ENCODE measurements at regions not wholly inside any gene's neighbourhood (a gene's known extent, or its start where the extent isn't known, plus 50 kb on each side); places are given as distances from the start of the nearest gene placed in this dataset.

DNA sequence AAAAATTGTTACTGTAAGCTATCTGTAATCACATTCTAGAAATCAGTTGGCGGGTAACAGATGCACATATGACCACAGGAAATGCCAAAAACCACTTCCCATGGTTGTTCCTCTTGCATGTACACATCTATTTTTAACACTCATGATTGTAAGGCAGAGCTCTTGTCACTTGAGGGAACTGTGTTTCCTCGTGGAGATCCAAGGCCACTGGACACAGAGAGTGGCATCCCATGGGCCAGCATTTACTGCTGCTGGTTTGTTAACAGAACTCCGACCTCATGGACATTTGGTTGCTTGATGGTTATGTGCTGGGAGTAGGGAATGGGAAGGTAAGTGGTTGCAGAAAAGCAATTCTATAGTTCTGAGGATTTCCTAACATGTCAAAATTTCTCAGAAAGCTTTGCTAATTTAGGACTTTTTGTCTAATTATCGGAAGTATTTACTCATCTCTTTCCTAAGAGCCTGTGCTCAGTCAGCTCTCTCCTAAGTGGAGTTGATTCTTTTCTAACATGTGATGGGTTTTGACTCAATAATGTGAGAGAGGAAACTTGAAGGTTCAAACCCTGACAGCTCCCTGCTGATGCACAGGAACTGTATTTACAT lies 202.0 kb upstream of the NR3C1 start:
- TF ChIP-seq EZH2 (IDR thresholded peaks at IDR 0.05) = no peak
- TF ChIP-seq, protein P1, sequence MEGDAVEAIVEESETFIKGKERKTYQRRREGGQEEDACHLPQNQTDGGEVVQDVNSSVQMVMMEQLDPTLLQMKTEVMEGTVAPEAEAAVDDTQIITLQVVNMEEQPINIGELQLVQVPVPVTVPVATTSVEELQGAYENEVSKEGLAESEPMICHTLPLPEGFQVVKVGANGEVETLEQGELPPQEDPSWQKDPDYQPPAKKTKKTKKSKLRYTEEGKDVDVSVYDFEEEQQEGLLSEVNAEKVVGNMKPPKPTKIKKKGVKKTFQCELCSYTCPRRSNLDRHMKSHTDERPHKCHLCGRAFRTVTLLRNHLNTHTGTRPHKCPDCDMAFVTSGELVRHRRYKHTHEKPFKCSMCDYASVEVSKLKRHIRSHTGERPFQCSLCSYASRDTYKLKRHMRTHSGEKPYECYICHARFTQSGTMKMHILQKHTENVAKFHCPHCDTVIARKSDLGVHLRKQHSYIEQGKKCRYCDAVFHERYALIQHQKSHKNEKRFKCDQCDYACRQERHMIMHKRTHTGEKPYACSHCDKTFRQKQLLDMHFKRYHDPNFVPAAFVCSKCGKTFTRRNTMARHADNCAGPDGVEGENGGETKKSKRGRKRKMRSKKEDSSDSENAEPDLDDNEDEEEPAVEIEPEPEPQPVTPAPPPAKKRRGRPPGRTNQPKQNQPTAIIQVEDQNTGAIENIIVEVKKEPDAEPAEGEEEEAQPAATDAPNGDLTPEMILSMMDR (IDR thresholded peaks at IDR 0.05) = no peak
- no peak for TF ChIP-seq EZH2phosphoT487 (IDR thresholded peaks at IDR 0.05)
